AG04449 (cell line): ENCODE measurements at regions not wholly inside any gene's neighbourhood (a gene's known extent, or its start where the extent isn't known, plus 50 kb on each side); places are given as distances from the start of the nearest gene placed in this dataset.

Source experiments
- CTCF ChIA-PET: fragments of 350-600 bp; formaldehyde crosslinking; extraction: SDS; loops from one replicate; lab custom pipeline; 2021; ENCODE audit warnings: antibody characterized with exemption; lab: Yijun Ruan, JAX
- POLR2A ChIA-PET: fragments of 400-600, 350-600 bp; formaldehyde crosslinking; extraction: SDS; loops from one replicate; lab custom pipeline; 2020; ENCODE audit warnings: antibody characterized with exemption, inconsistent platforms; lab: Yijun Ruan, JAX
- DNase-seq: peaks from one replicate; pipeline ENCODE4 v3.0.0-alpha.2; 2010; ENCODE audit warnings: low read depth, low spot score
- H3K4me3 ChIP-seq: 2 replicates; pipeline ENCODE4 v1.5.1; 2011; ENCODE audit warnings: low read depth, mild to moderate bottlenecking, control low read depth, low read length
- CTCF ChIP-seq: IDR thresholded peaks from one replicate; pipeline ENCODE4 v1.5.1; 2011; ENCODE audit warnings: mild to moderate bottlenecking, moderate library complexity, low read length, control low read depth, inconsistent platforms; ENCODE audit not compliant: insufficient read depth; ENCODE audit errors: missing control alignments

- ChIA-PET POLR2A (no interaction called here), CTCF (no interaction called here)
These were observed 193.1 kb downstream of the ZIC5 start for GRCh38 chr13:99778500-99778899.

GRCh38 chr13:99777873-99778272 is 193.7 kb downstream of the ZIC5 start:
- DNase-seq, result no peak
- no peak for TF ChIP-seq CTCF
- POLR2A ChIA-PET, result no interaction called here
- CTCF ChIA-PET, result no interaction called here
- H3K4me3 ChIP-seq, result no peak overlapping the region

More at GRCh38 chr13:99778500-99778899, 193.1 kb downstream of the ZIC5 start:
- TF ChIP-seq CTCF, result no peak
- DNase-seq, result no peak
- H3K4me3 ChIP-seq, result no peak overlapping the region

- POLR2A ChIA-PET, result no interaction called here
- H3K4me3 ChIP-seq, result no peak overlapping the region
- no peak for TF ChIP-seq CTCF
- CTCF ChIA-PET, result no interaction called here
- DNase-seq, result no peak
These were observed 196.9 kb downstream of the ZIC5 start for GRCh38 chr13:99774644-99775043.

GRCh38 chr13:99768986-99769385 is 202.6 kb downstream of the ZIC5 start:
- TF ChIP-seq CTCF, result no peak
- CTCF ChIA-PET, result no interaction called here
- H3K4me3 ChIP-seq, result no peak overlapping the region
- POLR2A ChIA-PET, result no interaction called here
- no peak for DNase-seq

GRCh38 chr13:99766641-99767045 is 204.9 kb downstream of the ZIC5 start:
- ChIA-PET POLR2A (no interaction called here), CTCF (no interaction called here)
- H3K4me3 ChIP-seq, result no peak overlapping the region
- no peak for DNase-seq
- no peak for TF ChIP-seq CTCF

GRCh38 chr13:99765869-99766268 is 205.7 kb downstream of the ZIC5 start:
- POLR2A ChIA-PET, result no interaction called here
- no peak for DNase-seq
- CTCF ChIA-PET, result no interaction called here
- H3K4me3 ChIP-seq, result no peak overlapping the region
- TF ChIP-seq CTCF, result no peak
